ENCODE measurements at regions not wholly inside any gene's neighbourhood (a gene's known extent, or its start where the extent isn't known, plus 50 kb on each side); places are given as distances from the start of the nearest gene placed in this dataset.

GRCh38 chr7:10156972-10157371, 816.7 kb upstream of the PHF14 start:
- no peak overlapping the region for H3K4me3 Mint-ChIP-seq
- no peak for ATAC-seq
- no peaks in the 10 kb centered on the region for H3K27me3 Mint-ChIP-seq
- no peak for DNase-seq (ENCODE audit: low spot score)
- H3K36me3 Mint-ChIP-seq = no peaks in the 10 kb centered on the region
- peaks cover 7% of the 10 kb centered on the region for H3K9me3 Mint-ChIP-seq
- H3K27ac Mint-ChIP-seq = no peak overlapping the region
- no peaks in the 10 kb centered on the region for H3K4me1 Mint-ChIP-seq (ENCODE audit: low read depth in 2 of 2)

- no peak overlapping the region for H3K4me3 Mint-ChIP-seq
- no peak for ATAC-seq
Observed at GRCh38 chr7:10181996-10182395, 791.7 kb upstream of the PHF14 start.

GRCh38 chr7:10192074-10192473, 781.6 kb upstream of the PHF14 start:
- Mint-ChIP-seq H3K27me3 (no peaks in the 10 kb centered on the region), H3K9me3 (no peaks in the 10 kb centered on the region), H3K36me3 (no peaks in the 10 kb centered on the region), H3K27ac (no peak overlapping the region), H3K4me3 (no peak overlapping the region), H3K4me1 (ENCODE audit: low read depth in 2 of 2) (no peaks in the 10 kb centered on the region)
- ATAC-seq (no peak), DNase-seq (ENCODE audit: low spot score) (no peak)

More at GRCh38 chr7:10181996-10182395, 791.7 kb upstream of the PHF14 start:
- Mint-ChIP-seq H3K4me1 (ENCODE audit: low read depth in 2 of 2) (no peaks in the 10 kb centered on the region), H3K9me3 (peaks cover 3% of the 10 kb centered on the region), H3K27ac (no peak overlapping the region), H3K27me3 (no peaks in the 10 kb centered on the region), H3K36me3 (no peaks in the 10 kb centered on the region)
- no peak for DNase-seq (ENCODE audit: low spot score)

- Mint-ChIP-seq H3K27ac (no peak overlapping the region), H3K9me3 (peaks cover 16% of the 10 kb centered on the region), H3K36me3 (no peaks in the 10 kb centered on the region), H3K4me1 (ENCODE audit: low read depth in 2 of 2) (no peaks in the 10 kb centered on the region), H3K27me3 (no peaks in the 10 kb centered on the region), H3K4me3 (no peak overlapping the region)
- DNase-seq (ENCODE audit: low spot score) (no peak), ATAC-seq (no peak)
Observed at GRCh38 chr7:10205696-10206095, 768.0 kb upstream of the PHF14 start.

- Mint-ChIP-seq H3K4me1 (ENCODE audit: low read depth in 2 of 2) (no peaks in the 10 kb centered on the region), H3K4me3 (no peak overlapping the region), H3K9me3 (peaks cover 19% of the 10 kb centered on the region), H3K36me3 (no peaks in the 10 kb centered on the region), H3K27me3 (no peaks in the 10 kb centered on the region), H3K27ac (no peak overlapping the region)
- ATAC-seq = no peak
- DNase-seq (ENCODE audit: low spot score) = no peak
Observed at GRCh38 chr7:10210000-10210399, 763.7 kb upstream of the PHF14 start.

- no peaks in the 10 kb centered on the region for H3K4me1 Mint-ChIP-seq (ENCODE audit: low read depth in 2 of 2)
- no peak for ATAC-seq
- H3K36me3 Mint-ChIP-seq = no peaks in the 10 kb centered on the region
Observed at GRCh38 chr7:10211016-10211415, 762.7 kb upstream of the PHF14 start.

GRCh38 chr7:10211861-10212260, 761.8 kb upstream of the PHF14 start:
- Mint-ChIP-seq H3K27me3 (no peaks in the 10 kb centered on the region), H3K36me3 (no peaks in the 10 kb centered on the region), H3K4me3 (no peak overlapping the region), H3K4me1 (ENCODE audit: low read depth in 2 of 2) (no peaks in the 10 kb centered on the region), H3K27ac (no peak overlapping the region), H3K9me3 (peaks cover 21% of the 10 kb centered on the region)
- no peak for DNase-seq (ENCODE audit: low spot score)
- ATAC-seq = no peak

More at GRCh38 chr7:10211016-10211415, 762.7 kb upstream of the PHF14 start:
- H3K4me3 Mint-ChIP-seq = no peak overlapping the region
- no peak overlapping the region for H3K27ac Mint-ChIP-seq
- no peaks in the 10 kb centered on the region for H3K27me3 Mint-ChIP-seq
- DNase-seq (ENCODE audit: low spot score) = no peak
- peaks cover 18% of the 10 kb centered on the region for H3K9me3 Mint-ChIP-seq

- no peak overlapping the region for H3K27ac Mint-ChIP-seq
- H3K27me3 Mint-ChIP-seq = no peaks in the 10 kb centered on the region
- peaks cover 21% of the 10 kb centered on the region for H3K9me3 Mint-ChIP-seq
- no peaks in the 10 kb centered on the region for H3K4me1 Mint-ChIP-seq (ENCODE audit: low read depth in 2 of 2)
- H3K36me3 Mint-ChIP-seq = no peaks in the 10 kb centered on the region
- DNase-seq (ENCODE audit: low spot score) (no peak), ATAC-seq (no peak)
- no peak overlapping the region for H3K4me3 Mint-ChIP-seq
Observed at GRCh38 chr7:10212649-10213048, 761.0 kb upstream of the PHF14 start.

- Mint-ChIP-seq H3K27me3 (no peaks in the 10 kb centered on the region), H3K36me3 (no peaks in the 10 kb centered on the region), H3K27ac (no peak overlapping the region), H3K9me3 (peaks cover 15% of the 10 kb centered on the region), H3K4me1 (ENCODE audit: low read depth in 2 of 2) (no peaks in the 10 kb centered on the region), H3K4me3 (no peak overlapping the region)
- DNase-seq (ENCODE audit: low spot score) (no peak), ATAC-seq (no peak)
Observed at GRCh38 chr7:10216462-10216861, 757.2 kb upstream of the PHF14 start.

GRCh38 chr7:10221084-10221483, 752.6 kb upstream of the PHF14 start:
- Mint-ChIP-seq H3K4me1 (ENCODE audit: low read depth in 2 of 2) (no peaks in the 10 kb centered on the region), H3K36me3 (no peaks in the 10 kb centered on the region), H3K9me3 (peaks cover 6% of the 10 kb centered on the region), H3K27me3 (no peaks in the 10 kb centered on the region), H3K27ac (no peak overlapping the region), H3K4me3 (no peak overlapping the region)
- no peak for ATAC-seq
- DNase-seq (ENCODE audit: low spot score) = no peak

GRCh38 chr7:10222976-10223375, 750.7 kb upstream of the PHF14 start:
- Mint-ChIP-seq H3K36me3 (no peaks in the 10 kb centered on the region), H3K27ac (no peak overlapping the region), H3K4me3 (no peak overlapping the region), H3K27me3 (no peaks in the 10 kb centered on the region), H3K9me3 (peaks cover 3% of the 10 kb centered on the region), H3K4me1 (ENCODE audit: low read depth in 2 of 2) (no peaks in the 10 kb centered on the region)
- DNase-seq (ENCODE audit: low spot score) (no peak), ATAC-seq (no peak)

- no peaks in the 10 kb centered on the region for H3K36me3 Mint-ChIP-seq
- H3K9me3 Mint-ChIP-seq = peaks cover 7% of the 10 kb centered on the region
- no peaks in the 10 kb centered on the region for H3K27me3 Mint-ChIP-seq
- H3K4me1 Mint-ChIP-seq (ENCODE audit: low read depth in 2 of 2) = no peaks in the 10 kb centered on the region
- H3K27ac Mint-ChIP-seq = no peak overlapping the region
- no peak for DNase-seq (ENCODE audit: low spot score)
- no peak overlapping the region for H3K4me3 Mint-ChIP-seq
- no peak for ATAC-seq
Observed at GRCh38 chr7:10225275-10225674, 748.4 kb upstream of the PHF14 start.

GRCh38 chr7:10237306-10237705, 736.4 kb upstream of the PHF14 start:
- Mint-ChIP-seq H3K36me3 (no peaks in the 10 kb centered on the region), H3K4me3 (no peak overlapping the region)
- no peak for ATAC-seq

GRCh38 chr7:10238641-10239040, 735.0 kb upstream of the PHF14 start:
- H3K27ac Mint-ChIP-seq = no peak overlapping the region
- ATAC-seq = no peak
- H3K9me3 Mint-ChIP-seq = peaks cover 13% of the 10 kb centered on the region
- no peak for DNase-seq (ENCODE audit: low spot score)
- H3K4me1 Mint-ChIP-seq (ENCODE audit: low read depth in 2 of 2) = no peaks in the 10 kb centered on the region
- H3K27me3 Mint-ChIP-seq = no peaks in the 10 kb centered on the region
- H3K4me3 Mint-ChIP-seq = no peak overlapping the region
- H3K36me3 Mint-ChIP-seq = no peaks in the 10 kb centered on the region

More at GRCh38 chr7:10237306-10237705, 736.4 kb upstream of the PHF14 start:
- H3K9me3 Mint-ChIP-seq = peaks cover 13% of the 10 kb centered on the region
- H3K27ac Mint-ChIP-seq = no peak overlapping the region
- H3K27me3 Mint-ChIP-seq = no peaks in the 10 kb centered on the region
- no peaks in the 10 kb centered on the region for H3K4me1 Mint-ChIP-seq (ENCODE audit: low read depth in 2 of 2)
- DNase-seq (ENCODE audit: low spot score) = no peak

- no peak overlapping the region for H3K27ac Mint-ChIP-seq
- ATAC-seq (no peak), DNase-seq (ENCODE audit: low spot score) (no peak)
- H3K4me1 Mint-ChIP-seq (ENCODE audit: low read depth in 2 of 2) = no peaks in the 10 kb centered on the region
- no peaks in the 10 kb centered on the region for H3K27me3 Mint-ChIP-seq
- peaks cover 13% of the 10 kb centered on the region for H3K9me3 Mint-ChIP-seq
- H3K4me3 Mint-ChIP-seq = no peak overlapping the region
- no peaks in the 10 kb centered on the region for H3K36me3 Mint-ChIP-seq
Observed at GRCh38 chr7:10239695-10240345, 733.9 kb upstream of the PHF14 start.
